HG03521 (cell line): ENCODE measurements at regions not wholly inside any gene's neighbourhood (a gene's known extent, or its start where the extent isn't known, plus 50 kb on each side); places are given as distances from the start of the nearest gene placed in this dataset.
"Not testable (repeated sequence)": the region's sequence is repeated elsewhere in the genome, so short reads cannot be mapped to it uniquely, and the experiment has no call there.

Experiments used
- ATAC-seq: cut with Tn5 transposase; IDR thresholded peaks from one replicate; pipeline ENCODE4 v1.9.1; 2021; ENCODE audit warnings: mild to moderate bottlenecking, moderate library complexity; ENCODE audit not compliant: unreplicated experiment

DNA sequence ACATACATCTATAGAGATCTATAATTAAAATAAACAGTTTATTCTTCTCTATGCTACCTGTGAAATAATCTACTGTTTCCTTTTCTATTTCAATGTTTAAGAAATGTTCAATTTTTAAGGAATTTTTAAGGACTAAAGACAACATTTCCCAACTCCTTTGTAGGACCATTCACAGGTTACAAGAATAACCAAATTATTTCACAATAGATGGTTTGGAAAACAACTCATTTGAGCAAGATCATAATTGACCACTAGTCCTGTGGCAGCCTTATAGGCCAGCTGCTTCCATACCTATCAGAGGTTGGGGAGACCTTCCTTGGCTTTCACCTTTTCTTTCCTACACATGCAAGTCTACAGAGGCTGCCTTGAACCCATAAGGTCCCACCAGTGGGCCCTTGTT, 193.7 kb downstream of the TTC39B start:
- ATAC-seq: no peak

GRCh38 chr9:15111071-15111470, 195.9 kb downstream of the TTC39B start:
- ATAC-seq: no peak

DNA sequence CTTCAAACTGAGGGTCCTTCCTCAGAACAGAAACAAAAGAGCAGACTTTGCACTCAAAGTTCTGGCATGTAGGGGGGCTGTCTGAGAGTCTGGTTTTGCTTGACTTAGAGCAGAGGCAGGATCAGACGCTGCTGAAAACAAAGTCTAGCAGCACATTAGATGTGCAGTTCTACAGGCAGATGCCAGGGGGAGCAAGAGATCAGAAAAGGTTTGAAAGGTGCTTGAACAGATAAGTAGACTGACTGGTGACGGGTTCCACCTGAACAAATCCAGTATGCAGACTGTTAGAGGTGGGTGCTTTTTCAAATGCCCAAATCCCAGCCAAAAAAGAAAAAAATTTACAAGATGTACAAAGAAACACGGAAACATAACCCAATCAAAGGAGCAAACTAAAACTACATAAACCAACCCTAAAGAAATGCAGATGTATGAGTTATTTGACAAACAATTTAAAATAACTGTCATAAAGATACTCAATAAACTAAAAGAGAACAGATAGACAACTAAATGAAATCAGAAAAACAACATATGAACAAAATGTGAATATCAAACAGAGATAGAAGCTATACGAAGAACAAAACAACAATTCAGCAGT, 194.7 kb upstream of the FREM1 start:
- ATAC-seq: peak; percentile 83

- no peak for ATAC-seq
Observed at GRCh38 chr9:15103290-15103689, 193.1 kb upstream of the FREM1 start.

- ATAC-seq: no peak
Observed at GRCh38 chr9:15101095-15101494, 190.9 kb upstream of the FREM1 start.

GRCh38 chr9:15100571-15100970, 190.3 kb upstream of the FREM1 start:
- ATAC-seq: no peak

DNA sequence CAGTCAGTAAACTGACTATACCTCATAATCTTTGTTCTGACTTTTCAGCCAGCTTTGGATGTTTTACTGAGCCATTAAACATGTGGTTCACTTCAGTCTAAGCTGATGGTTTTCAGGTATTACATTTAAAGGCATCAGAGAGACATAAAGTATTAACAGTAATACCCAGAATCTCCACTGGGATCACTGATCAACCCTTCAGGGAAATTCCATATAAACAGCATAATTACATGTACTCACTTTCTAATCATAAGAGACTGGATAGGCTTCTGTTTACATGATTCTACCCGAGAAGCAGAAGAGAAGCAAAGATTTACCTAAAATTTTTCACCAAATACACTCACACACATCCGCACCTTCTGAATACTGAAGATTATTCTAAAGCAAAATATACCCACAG, 186.7 kb upstream of the FREM1 start:
- no peak for ATAC-seq

GRCh38 chr9:15086778-15087324, 176.6 kb upstream of the FREM1 start:
- ATAC-seq: no peak

GRCh38 chr9:15086156-15086763, 176.0 kb upstream of the FREM1 start:
- ATAC-seq: no peak

- ATAC-seq: no peak
Observed at GRCh38 chr9:15081021-15081753, 171.0 kb upstream of the FREM1 start.

- ATAC-seq: no peak
Observed at GRCh38 chr9:15080401-15080800, 170.2 kb upstream of the FREM1 start.

GRCh38 chr9:15079989-15080388, 169.8 kb upstream of the FREM1 start:
- ATAC-seq: no peak

DNA sequence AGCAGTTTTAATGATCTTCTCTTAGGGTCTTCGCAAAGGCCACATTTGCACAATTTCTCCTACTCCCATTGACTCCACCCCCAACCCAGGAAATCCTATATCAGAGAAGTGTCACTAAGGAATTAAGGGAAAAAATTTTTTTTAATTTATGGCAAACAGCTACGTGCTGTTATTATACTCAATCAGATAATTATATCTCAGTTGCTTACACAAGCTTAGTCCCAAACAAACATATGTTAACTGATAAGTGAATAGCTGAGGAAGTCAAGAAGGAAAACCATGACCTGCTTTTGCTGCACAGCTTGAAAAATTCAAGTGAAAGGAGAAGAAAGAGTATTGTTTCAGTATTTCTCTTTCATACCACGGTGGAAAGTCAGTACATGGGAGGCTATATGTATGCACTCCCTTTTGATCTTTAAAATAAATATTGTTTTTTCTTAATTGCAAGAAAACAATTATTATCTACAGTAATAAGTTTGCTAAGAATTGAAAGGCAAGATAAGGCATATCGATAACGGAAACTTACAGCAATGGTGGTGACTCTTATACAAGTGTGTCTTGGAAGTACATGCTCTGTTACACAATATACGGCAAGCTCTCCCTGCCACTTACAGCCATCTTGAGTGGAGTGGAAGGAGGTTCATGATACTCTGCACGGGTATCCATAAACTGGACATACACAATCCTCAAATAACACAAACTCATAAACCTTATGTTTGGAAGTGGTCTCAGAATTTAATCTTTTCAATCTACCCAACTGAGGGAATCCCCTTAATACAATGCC, 167.9 kb upstream of the FREM1 start:
- ATAC-seq: no peak

DNA sequence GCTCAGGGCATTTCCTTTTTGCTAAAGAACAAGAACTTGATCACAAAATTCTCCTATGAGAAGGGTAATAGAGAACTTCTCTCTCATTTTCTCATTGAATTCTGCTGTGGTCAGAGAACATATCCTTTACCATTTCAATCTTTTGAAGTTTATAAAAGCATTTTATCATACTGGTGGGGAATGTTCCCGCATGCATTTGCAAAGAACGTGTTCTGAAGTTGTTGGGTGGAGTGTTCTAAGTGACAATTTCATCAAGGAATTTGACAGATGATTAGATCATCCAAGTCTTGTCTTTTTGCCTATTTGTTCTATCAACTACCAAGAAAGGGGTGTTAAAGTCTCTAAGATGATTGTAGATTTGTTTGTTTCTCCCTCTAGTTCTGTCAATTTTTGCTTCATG, 163.4 kb upstream of the FREM1 start:
- ATAC-seq: no peak

DNA sequence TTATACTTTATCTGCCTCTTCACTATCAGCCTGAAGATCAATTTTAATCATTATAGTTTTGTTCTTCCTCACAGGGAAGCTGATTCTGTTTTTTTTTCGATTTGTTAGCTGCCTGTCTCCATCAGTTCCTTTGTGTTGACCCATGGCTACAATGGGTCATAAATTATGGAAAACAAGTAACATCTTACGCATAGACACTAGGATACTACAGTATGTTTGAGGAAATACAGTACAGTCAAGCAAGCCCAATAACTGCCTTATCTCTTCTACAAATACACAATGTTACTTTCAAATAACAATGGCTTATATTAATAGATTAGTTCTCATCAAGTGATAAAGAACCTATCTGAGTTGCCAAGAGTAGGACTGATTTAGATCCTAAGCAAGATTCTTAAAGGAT, 160.5 kb upstream of the FREM1 start:
- no peak for ATAC-seq

DNA sequence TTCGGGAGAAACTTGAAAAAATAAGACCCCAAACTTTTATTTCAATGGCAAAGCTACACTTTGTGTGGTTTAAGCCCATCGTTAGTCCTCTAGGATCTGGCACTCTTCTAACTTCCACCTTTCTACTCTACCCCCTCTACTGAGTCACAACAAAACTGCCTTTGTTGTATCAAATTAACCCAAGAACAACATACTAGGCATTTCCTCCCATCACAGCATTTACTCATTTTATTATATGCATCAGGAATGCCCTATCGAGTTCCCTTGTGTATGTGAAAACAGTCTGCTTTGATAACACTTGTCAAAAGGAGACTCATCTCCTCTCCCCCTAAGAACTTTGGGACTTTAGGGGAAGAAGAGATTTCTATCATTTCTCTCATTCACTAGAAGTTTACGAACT, 158.9 kb upstream of the FREM1 start:
- no peak for ATAC-seq

DNA sequence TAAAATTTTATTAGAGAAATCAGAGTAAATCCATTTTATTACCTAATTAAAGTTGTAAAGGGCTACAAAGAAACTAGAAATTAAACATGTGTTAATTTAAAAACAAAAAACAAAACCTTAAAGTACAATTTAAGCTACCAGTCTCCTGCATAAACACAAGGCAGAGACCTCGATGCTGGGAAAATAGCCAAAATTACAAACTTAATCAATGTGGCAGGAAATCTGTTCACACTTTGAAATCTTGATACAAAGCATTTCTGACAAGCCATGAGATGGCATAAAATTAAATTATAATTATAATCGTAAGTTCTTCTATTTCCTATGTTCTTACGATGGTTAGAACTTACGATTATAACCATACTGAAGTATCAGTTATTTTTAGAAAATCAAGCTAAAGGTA, 158.0 kb upstream of the FREM1 start:
- no peak for ATAC-seq

DNA sequence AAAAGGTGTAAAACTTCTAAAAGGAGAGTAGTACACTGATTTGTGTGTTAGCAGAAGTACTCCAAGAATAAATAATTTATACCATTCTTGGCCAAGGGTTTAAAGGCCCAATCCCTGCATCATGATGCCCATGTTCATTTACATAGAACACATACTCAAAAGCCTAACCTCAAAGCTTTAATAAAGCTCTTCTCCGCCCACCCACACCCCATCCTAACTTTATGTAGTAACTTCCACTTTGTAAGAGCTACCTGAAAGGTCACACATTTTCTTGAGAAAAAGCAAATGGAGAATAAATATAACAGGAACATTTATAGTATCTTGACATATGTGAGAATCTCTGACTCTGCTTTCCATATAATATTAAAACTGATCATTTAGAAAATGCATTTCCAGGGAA, 148.8 kb upstream of the FREM1 start:
- no peak for ATAC-seq

DNA sequence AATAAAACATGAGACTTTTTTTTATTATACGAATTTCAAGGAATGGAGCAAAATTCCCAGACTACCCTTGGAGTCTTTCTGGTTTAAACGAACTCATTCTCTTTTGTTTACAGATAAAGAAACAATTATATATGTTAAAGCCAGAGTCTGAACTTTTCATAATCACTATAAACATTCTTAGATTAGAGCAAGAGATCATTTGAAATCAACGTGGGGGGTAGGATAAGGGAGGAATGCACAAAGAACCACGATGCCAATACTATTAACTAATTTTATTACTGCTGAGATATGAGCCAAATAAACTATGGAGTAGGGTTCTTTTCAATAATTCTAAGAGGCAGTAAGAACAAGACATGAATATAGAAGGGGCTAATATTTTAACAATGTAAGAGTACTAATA, 148.0 kb upstream of the FREM1 start:
- no peak for ATAC-seq

- not testable (repeated sequence) for ATAC-seq
Observed at GRCh38 chr9:15055284-15055683, 145.1 kb upstream of the FREM1 start.

GRCh38 chr9:15048772-15049171, 138.5 kb upstream of the FREM1 start:
- ATAC-seq: no peak
